Cerebellar nuclear complex (tissue), 1 donor: ENCODE measurements at regions not wholly inside any gene's neighbourhood (a gene's known extent, or its start where the extent isn't known, plus 50 kb on each side); places are given as distances from the start of the nearest gene placed in this dataset.
A peak's percentile ranks its signal among the peaks of the same experiment; 100 is the strongest.
"Not testable (repeated sequence)": the region's sequence is repeated elsewhere in the genome, so short reads cannot be mapped to it uniquely, and the experiment has no call there.

ENCODE experiments used
- DNase-seq, 2 experiments: peaks; one replicate each; lab custom pipeline; 2025; lab: John Stamatoyannopoulos, UW

DNA sequence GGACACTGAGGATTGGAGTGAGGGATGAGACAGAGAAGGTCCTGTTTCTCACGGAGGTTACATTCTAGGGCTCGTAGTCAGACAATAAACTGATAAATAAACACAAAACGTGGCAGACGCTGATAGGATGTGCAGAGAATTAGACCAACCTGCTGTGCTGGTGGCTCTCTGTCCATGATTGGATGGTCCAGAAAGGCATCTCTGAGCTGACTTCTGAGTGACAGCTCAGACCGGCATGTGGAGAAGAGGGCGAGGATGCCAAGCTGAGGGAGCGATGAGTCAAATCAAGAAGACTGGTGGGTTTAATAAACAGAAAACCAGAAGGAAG lies 132.3 kb upstream of the TAF11L2 start:
- peak; percentile 3 to 63 for DNase-seq

DNA sequence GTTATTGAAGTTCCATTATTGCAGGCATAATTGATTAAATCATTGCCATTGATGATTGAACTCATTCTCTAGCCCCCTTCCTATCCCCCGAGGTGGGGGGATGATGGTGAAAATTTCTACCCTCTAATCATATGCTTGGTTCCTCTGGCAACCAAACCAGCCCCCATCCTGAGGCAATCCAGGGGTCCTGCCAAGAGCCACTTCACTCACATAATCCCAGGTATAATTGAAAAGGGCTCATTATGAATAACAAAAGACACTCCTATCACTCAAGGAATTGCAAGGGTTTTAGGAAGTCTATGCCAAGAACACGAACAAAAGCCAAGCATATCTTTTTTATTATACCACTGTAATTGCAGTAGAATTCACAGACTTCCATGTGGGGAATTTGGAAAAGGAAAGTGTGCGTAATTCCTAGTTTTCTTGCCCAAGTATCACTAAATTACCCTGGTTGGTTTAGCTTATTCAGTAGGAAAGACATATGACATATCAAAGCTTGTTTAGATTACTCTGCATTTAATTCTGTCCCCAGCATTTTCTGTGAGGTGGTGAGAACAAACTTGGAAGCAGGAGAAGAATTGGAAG lies 130.7 kb upstream of the TAF11L2 start:
- no peak for DNase-seq

DNA sequence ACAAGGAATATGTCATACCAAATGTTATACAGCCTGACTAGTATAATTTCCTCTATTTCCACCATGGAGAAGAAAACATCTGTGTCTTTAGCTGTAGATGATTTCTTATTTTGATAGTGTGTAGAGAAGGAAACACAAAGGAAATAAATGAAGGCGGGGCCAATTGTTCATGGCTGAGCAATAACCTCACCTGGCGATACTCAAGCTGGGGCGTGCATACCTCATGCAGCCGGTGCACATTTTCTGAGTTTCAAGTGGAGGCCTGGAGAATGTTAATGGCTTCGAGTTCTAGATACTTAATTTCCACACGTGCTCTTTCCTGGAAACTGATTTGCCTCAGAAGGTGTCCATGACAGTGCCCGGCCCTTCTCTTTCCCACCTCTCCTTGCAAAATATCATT lies 127.4 kb upstream of the TAF11L2 start:
- no peak for DNase-seq

DNA sequence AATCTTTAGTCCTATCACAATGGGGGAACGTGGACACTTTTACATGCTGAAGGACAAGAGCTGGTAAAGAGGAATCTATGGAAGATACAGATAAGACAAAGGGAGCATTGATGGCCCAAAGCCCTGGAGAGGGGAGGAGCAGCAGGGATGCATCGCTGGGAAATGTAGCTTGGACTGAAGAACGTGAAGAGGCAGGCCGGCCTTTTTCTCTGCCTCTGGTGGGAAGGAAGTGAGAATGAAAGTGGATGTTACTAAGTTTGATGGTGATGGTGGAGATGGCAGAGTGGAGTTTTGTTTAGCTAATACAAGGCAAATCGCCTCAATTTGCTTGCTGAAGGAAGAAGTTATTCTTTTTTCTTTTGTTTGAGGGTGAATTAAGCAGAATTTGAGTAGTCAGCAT lies 124.6 kb upstream of the TAF11L2 start:
- DNase-seq = no peak

DNA sequence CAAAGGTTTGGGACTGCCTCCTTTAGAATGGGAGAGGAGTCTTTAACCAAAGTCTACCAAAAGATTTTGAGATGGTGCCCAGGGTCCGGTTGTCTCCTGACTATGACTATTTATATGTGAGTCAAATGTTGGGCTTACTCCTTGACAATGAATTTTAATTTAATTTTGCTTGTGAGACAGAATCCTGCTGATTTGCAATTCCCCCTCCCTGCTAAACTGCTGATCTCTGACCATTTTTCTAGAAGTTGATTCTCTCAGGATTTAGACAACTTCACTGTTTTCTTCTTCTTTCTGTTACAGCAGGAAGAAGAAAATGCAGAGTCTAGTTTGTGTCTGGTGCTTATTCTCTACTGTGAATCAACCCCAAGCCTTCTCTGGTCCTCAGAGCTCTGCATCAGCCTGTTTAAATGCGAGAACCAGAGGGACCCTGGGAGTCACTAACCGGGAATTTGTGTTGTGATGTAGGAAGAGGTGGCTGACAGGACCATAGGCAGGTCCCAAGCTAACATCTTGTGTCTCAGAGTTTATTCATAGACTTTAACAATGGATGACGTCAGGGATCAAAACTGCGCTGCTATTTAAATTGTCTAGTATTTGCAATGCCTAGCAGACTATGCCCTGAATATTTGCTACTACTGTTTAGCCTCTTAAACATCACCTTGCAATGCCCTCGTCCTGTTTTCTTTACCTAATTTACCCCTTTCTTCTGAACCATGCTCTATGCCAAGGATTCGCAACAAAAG lies 124.0 kb upstream of the TAF11L2 start:
- DNase-seq = no peak

DNA sequence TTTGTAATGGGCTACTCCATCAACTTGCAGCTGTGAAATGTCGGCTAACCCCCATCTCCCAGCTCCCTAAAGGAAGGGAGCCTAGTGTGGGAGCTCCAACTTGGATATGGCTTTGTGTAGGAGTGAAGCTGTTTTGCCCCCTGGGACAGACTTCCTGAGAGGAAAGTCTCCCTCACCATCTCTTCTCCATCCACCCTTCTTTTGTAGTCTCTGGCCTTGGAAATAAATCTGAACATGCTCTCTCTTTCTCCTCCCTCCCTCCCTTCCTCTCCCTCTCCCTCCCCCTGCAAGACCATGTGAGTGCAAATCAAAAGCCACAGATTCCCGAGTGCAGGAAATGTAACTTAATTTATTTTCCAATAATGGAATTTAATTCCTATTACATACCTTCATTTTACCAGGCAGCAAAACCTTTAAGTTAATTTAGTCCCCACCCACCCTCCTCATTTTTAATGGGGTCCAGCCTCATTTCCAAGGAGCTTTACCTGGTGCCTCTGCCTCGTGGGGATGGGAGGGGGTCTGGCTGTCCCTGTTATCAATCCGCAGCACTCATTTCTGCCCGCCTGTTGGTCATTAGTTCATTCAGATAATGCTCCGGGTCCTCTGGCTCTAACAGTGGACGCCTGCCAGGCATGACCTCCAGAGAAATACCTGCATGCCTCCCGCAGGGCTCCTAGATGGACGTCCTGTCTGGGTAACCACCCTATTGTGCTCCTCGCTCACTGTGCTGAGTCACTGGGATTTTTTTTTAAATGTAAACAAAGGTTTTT lies 122.9 kb upstream of the TAF11L2 start:
- DNase-seq = no peak

GRCh38 chr5:17375886-17376285 lies 122.1 kb upstream of the TAF11L2 start:
- not testable (repeated sequence) for DNase-seq

DNA sequence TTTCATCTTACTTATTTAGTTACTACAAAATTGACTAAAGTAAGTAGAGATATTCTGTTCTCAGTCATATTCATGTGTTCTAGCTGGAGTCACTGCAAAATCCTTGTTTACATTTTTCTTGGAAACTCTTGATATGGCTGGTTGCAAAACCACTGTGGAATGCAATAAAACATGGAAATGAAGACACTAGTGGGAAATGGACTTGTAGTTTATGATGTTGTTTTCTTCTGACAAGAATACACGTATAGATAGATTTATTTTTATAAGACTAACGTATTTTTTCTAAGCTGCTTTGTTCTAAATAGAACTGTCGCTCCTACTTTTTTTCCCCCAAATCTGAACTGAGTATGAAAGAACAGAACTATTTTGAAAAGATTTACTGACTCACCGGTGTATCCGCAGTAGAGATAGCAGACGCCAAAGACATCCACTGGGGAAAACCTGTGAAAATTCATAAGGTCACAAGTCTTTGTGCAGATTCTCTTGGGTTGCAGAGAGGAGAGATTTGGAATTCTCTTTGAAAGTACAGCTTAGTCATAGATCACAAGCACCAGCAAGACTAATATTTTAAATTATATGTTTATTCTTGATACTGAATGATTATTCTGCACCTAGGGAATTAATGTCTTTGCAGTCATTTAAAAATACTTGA lies 119.6 kb upstream of the TAF11L2 start:
- no peak for DNase-seq

- no peak for DNase-seq
Observed at GRCh38 chr5:17379100-17379951, 118.7 kb upstream of the TAF11L2 start.

DNA sequence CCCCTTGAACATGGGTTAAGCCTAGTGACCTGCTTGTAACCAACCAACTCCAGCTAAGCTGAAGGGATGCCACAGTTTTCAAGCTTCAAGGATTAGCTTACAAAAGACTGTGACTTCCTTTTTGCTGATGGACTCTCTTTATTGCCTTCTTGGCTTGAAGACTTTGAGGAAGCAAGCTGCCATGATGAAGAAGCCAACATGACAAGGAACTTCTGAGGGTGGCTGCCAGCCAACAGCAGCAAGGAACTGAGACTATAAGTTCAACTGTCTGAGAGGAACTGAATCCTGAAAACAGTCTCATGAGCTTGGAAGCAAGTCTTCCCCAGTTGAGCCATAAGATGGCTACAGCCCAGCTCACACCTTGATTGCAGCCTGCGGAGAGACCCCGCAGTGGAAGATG lies 116.1 kb upstream of the TAF11L2 start:
- DNase-seq = no peak

DNA sequence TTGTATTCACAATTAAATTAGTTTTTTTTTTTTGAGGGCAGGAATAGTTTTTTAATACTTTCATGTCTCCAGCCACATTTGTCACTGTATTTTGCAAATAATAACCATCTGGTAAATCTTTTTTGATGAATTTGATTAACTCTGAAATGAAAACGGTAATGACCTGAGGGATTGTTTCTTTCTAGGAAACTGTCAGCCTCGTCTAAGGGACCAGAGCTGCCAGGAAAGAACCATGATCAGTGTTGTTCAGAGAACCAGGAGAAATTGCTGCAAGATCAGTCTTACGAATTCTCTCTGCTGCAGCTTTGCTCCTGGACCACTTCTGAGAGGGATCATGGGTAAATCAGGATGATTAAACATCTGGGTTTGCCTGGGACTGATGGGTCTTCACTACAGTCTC lies 114.5 kb upstream of the TAF11L2 start:
- DNase-seq = no peak

DNA sequence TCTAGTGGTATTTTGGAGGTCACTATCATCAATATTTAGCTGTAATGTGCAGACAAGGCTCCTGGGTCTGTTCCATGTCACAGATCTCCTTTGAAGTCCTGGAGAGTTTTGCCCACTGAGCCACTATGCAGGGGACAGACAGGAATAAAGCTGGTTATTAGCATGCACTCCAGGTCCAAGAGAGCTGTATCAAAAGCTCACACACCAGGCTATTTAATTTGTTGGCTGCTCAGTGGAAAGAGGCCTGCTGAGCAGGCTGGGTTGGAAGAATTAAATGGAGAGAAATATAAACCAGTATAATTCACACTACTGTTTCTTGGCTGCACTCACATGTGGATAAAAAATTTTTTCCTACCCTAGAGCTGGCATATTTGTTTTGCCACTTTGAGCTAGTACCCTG lies 113.8 kb upstream of the TAF11L2 start:
- DNase-seq = no peak

GRCh38 chr5:17388717-17389116 lies 109.3 kb upstream of the TAF11L2 start:
- no peak for DNase-seq

DNA sequence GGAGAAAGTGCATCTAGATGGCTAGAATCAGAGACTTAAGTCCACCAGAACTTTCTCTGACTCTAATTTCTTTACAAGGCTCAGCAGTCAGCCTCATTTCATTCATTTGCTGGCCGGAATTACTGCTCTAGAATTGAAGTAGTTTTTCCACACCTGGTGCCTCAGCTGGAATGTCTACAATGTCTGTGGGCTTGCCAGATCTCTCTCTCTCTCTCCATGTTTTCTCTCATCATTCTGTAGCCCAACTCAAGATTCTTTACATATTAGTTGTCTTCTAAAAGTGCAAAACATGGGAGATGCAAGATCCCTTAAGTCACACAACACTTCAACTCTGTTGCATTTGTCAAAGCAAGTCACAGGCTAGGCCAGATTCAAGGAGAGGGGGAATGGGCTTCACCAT lies 103.9 kb upstream of the TAF11L2 start:
- no peak for DNase-seq

DNA sequence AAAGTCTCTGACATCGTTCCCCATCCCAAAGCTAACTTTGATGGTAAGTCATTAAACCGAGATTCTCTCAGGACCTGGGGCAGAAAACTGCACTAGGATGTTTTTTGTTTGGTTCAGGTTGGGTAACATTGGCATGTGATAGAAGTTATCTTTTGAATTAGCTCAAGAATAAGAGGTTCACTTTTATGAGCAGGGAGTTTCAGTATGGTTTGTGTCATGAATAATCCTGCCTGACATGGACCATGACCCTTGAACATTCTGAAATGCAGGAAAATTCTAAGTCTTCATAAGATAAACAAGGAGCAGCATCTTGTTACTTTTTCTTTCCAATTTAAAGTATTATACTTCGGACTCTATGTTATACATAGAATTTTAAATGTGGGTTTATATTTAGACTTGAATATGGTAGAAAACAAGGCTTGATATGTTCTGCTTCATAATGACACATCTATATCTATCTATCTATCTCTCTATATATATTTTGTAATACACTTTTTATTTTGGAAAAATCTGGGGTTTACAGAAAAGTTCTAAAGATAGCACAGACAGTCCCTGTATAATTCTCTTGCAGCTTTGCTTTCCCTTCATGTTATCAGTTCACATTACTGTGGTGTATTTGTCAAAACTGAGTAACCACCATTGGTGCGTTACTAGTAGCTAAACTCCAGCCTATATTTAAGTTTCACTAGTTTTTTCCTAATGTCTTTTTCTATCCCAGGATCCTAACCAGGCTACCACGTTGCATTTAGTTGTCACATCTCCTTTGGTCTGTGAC lies 102.7 kb upstream of the TAF11L2 start:
- DNase-seq = no peak

DNA sequence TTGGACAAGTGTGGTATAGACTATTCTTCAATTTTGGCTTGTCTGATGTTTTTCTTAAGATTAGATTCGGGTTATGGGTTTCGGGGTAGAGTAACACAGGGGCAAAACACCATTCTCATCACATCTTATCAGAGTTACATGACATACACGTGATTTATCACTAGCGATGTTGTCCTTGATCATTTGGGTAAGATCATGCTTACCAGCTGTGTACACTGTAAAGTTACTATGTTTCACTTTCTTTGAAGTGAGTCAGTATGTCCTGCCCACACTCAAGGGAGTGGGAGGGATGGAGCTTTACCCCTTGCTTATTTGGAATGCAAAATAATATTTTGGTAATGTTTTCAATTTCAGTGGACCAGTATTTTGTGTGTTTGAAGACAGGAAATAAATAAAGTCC lies 101.8 kb upstream of the TAF11L2 start:
- no peak for DNase-seq

DNA sequence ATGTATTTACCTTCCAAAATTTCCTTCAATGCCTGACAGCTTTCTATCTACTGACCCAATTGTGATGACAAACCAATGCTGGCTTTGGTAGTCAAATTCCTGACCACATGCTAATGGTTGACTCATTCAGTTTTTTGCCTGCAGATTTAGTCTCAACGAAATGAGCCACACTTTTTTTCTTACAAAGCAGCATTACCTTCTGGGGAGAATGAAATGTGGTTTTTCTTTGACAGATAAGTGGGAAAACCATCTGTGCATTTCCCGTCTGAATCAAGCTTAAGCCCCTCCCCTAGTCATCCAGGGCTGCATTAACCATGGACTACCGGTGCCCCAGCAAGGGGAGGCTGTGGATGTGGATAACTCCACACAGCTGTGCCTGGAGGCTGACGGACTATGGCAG lies 99.6 kb upstream of the TAF11L2 start:
- DNase-seq = no peak

DNA sequence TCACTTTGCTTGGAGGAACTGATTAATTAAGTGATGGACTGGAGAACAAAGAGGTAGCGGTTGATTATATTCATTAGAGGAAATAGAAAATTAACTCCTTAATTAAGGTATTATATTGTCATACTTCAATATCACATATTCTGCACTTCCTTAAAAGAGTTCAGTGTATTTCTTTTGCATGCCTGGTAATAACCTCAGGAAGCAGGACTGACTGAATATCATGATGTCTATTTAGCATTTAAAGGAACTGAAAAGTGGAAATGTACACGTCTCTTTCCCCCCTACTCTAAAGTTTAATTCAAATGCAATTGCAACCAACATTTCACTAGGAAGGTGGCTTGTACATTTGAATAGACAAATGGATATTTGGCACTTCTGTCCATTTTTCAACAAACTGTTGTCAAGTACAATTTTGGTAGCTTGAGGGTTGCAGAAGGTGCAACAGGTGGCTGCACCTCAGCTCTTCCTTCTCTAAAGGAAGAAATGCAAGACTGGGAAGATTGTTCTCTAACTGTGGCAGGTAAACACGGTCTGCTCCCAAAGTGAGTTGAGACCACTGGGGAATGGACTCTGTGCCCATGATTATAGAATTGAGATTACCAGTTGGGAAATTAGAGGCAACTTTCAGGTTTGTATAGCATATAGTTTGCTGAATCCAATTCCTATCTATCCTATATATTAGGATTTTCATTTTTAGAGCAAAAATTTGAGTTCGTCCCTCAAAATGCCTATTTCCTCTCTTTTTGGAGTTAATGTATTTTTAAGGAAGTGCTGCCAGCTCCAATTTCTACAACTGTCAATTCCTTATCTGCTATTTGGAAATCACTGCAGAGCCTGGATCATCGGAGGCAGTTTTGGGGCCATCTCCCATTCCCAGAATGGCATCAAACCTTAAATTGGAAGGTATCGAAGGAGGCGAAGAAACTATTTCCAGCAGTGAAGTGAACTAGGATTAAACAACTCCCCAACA lies 98.9 kb upstream of the TAF11L2 start:
- no peak for DNase-seq

- DNase-seq = no peak
Observed at GRCh38 chr5:17399931-17400330, 98.1 kb upstream of the TAF11L2 start.
